ENCODE measurements at regions not wholly inside any gene's neighbourhood (a gene's known extent, or its start where the extent isn't known, plus 50 kb on each side); places are given as distances from the start of the nearest gene placed in this dataset.

- no peak overlapping the region for H3K4me3 ChIP-seq (ENCODE audit: low read depth, low read length)
- no peak for TF ChIP-seq CTCF (conservative IDR thresholded peaks at IDR 0.05; ENCODE audit: low read depth, low read length)
- DNase-seq (ENCODE audit: low read depth): no peak
Observed at GRCh38 chr1:220391491-220391890, 119.2 kb upstream of the RAB3GAP2 start.

DNA sequence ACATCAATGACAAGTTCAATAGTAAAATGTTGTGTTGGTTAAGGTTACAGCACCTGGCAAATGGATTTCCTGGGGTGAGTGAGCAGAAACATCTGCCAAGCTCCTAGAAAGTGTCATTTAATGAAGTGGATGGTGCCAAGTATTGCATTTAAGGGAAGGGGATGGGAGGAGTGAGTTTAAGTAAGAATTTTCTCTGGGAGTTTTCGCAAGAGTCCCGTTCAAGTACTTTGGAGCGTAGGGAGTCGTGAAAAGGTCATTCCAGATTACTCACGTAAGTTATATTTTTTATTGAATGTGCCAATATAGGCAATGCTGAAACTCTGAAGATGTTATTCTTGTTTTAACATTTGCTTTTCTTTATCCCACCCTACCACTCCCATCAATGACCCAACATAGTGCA lies 117.4 kb upstream of the RAB3GAP2 start:
- no peak for TF ChIP-seq CTCF (conservative IDR thresholded peaks at IDR 0.05; ENCODE audit: low read depth, low read length)
- no peak for DNase-seq (ENCODE audit: low read depth)
- H3K4me3 ChIP-seq (ENCODE audit: low read depth, low read length): no peak overlapping the region

DNA sequence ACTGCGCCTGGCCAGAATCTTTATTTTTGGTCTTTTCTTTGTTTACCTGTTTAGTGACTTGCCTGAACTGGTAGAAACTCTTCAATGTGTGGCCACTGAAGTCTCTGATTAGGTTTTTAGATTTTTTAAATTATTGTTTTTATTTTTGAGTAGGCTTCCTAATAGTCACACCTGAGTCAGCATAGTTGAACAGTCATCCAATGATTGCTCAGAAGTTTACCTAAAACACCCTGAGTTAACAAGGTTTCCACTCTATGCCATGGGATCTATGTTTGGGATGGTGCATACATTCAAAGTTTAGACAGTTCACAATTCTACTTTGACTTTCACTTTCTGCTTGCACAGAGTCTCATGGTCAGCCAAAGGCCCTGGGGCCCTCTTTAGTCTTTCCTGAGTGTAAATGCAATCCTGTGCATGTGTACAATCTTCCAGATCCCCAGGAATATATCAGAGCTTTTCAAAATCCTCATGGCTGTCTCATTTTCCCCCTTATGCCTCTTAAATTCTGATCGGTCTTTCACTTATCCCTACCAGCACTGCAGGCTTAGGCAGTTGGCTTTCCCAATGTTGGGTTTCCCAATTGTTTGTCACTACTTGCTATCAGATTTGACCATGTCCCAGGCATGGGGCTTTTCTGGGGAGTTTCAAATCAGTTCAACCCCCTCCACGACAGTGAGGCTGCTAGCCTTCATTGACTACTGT lies 114.4 kb upstream of the RAB3GAP2 start:
- TF ChIP-seq CTCF (conservative IDR thresholded peaks at IDR 0.05; ENCODE audit: low read depth, low read length): no peak
- DNase-seq (ENCODE audit: low read depth): no peak
- no peak overlapping the region for H3K4me3 ChIP-seq (ENCODE audit: low read depth, low read length)

GRCh38 chr1:220385158-220385557 lies 112.9 kb upstream of the RAB3GAP2 start:
- no peak overlapping the region for H3K4me3 ChIP-seq (ENCODE audit: low read depth, low read length)
- no peak for TF ChIP-seq CTCF (conservative IDR thresholded peaks at IDR 0.05; ENCODE audit: low read depth, low read length)
- DNase-seq (ENCODE audit: low read depth): no peak

- no peak overlapping the region for H3K4me3 ChIP-seq (ENCODE audit: low read depth, low read length)
- no peak for DNase-seq (ENCODE audit: low read depth)
- TF ChIP-seq CTCF (conservative IDR thresholded peaks at IDR 0.05; ENCODE audit: low read depth, low read length): no peak
Observed at GRCh38 chr1:220382994-220383393, 110.7 kb upstream of the RAB3GAP2 start.

- DNase-seq (ENCODE audit: low read depth): no peak
- no peak for TF ChIP-seq CTCF (conservative IDR thresholded peaks at IDR 0.05; ENCODE audit: low read depth, low read length)
- no peak overlapping the region for H3K4me3 ChIP-seq (ENCODE audit: low read depth, low read length)
Observed at GRCh38 chr1:220380885-220381284, 108.6 kb upstream of the RAB3GAP2 start.

GRCh38 chr1:220378571-220379302 lies 106.5 kb upstream of the RAB3GAP2 start:
- no peak overlapping the region for H3K4me3 ChIP-seq (ENCODE audit: low read depth, low read length)
- TF ChIP-seq CTCF (conservative IDR thresholded peaks at IDR 0.05; ENCODE audit: low read depth, low read length): no peak
- DNase-seq (ENCODE audit: low read depth): no peak
